HT1080 (cell line): ENCODE measurements at regions not wholly inside any gene's neighbourhood (a gene's known extent, or its start where the extent isn't known, plus 50 kb on each side); places are given as distances from the start of the nearest gene placed in this dataset.
"Not testable (repeated sequence)": the region's sequence is repeated elsewhere in the genome, so short reads cannot be mapped to it uniquely, and the experiment has no call there.

Source experiments
- DNase-seq: peaks from one replicate; pipeline ENCODE4 v3.0.0-alpha.2; 2015; ENCODE audit warnings: low read depth

DNA sequence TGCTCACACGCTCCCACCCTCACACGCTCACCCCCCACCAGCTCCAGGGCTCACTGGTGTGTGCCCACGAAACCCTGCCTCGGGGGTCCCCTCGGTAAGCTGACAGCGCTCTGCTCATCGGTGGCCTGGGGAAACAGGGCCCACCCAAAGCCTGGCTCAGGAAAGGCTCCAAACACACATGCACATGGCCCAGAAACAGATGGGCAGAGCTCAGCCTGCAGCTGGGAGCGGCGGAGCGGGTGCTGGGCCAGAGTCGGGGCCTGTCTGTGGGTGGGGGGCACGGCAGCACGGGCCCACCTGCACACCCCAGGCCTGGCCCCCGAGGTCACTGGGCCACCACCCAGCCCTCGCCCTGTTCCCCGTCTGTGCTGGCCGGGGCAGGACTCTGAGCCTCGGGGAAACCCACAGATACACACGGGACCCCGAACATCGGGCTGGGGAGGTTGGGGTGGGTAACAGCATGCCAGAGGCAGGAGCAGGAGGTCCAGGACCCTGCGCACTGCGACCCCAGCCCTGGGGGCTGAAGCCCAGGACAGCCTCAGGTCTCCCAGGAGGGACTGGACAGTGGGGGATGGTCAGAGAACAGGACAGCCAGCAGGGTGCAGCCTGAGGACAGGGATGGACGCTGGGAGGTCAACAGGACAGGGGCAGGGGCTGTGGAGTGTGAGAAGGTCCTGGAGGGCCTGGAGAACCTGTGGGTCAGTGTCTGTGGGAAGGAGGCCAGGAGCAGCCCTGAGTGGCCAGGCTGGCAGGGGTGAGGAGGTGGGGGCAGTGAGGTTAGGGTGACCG lies 165.1 kb downstream of the TMEM121 start:
- DNase-seq, result not testable (repeated sequence)

DNA sequence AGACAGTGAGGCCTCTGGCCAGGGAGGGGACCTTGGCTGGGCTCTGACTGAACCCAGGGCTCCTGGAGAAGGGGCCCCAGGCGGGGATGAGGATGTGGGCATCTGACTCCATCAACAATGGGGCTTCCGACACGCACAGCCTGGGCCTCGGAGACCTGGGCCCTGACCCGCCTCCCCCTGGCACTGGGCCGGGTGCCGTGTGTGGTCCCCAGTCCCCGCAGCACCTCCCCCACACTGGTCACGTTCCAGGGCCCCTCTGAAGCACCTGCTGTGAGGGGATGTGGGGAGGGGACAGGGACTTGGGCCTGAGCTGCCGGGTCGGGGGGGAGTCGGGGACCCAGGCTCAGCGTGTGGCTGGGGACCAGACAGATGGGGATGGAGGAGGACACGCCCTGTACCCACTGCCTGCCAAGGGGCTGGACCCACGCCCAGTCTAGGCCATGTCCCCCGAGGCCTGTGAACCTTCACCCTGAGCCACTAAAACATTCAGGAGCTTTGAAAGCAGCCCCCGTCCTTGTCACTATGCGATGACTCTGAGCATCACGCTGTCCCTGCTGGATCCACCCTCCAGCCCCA lies 165.8 kb downstream of the TMEM121 start:
- DNase-seq, result not testable (repeated sequence)

DNA sequence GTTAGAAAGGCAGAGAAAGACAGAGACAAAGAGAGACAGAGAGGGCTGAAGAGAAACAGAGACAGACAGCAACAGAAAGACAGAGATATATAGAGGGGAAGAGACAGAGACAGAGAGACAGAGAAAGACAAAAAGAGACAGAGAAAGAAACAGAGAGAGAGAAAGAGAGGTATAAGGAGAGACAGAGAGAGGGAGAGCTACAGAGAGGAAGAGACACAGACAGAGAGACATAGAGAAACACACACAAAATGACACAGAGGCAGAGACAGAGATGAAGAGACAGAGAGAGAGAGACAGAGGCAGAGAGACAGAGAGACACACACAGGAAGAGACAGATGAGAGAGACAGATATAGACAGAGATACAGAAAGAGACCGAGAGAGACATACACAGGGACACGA lies 168.6 kb downstream of the TMEM121 start:
- DNase-seq, result no peak

DNA sequence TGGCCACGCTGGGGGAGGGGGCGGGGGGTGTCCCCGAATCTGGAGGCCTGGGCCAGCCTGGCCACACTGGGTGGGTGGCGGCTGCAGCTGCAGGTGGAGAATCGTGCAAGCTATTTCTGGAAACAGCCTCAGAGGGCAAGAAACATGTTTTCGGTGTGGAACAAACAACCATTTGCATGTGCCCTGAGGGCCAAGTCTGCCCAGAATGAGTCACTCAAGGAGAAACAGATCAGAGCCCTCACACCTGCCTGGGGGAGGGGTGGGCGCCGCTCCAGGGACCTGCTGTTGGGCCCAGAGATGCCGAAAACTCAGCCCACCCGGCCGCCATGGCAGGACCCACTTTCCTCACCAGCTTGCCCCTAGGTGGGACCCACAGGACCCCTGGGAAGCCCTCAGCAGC lies 170.0 kb downstream of the TMEM121 start:
- not testable (repeated sequence) for DNase-seq

DNA sequence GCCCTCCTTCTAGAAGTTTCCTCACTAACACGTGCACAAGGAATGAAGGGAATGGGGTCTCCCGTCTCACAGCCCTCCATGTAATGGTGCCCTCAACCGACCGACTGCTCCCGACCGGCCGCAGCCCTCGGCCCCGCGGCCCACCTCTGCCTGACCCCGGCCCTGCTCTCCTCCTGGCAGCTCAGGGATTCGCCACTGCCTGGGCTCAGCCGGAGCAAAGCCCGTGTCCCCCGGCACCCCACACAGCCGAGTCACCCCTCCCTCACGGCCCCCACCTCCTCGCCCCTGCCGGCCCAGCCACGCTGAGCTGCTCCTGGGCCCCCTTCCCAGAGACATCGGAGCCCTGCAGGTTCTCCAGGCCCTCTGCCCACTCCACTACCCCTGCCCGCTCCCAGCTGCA lies 171.0 kb downstream of the TMEM121 start:
- not testable (repeated sequence) for DNase-seq

DNA sequence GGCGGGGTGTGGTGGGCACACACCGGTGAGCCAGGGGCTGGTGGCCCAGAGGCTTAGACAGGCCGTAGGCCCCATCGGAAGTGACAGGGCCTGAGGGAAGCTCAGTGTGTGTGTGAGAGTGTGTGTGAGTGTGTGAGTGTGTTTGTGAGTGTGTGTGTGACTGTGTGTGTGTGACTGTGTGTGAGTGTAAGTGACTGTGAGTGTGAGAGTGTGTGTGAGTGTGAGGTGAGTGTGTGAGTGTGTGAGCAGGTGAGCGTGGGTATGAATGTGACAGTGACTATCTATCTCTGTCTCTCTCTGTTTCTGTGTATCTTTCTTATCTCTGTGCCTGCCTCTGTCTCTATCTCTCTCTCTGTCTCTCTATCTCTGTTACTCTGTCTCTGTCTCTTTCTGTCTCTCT lies 171.6 kb downstream of the TMEM121 start:
- not testable (repeated sequence) for DNase-seq

DNA sequence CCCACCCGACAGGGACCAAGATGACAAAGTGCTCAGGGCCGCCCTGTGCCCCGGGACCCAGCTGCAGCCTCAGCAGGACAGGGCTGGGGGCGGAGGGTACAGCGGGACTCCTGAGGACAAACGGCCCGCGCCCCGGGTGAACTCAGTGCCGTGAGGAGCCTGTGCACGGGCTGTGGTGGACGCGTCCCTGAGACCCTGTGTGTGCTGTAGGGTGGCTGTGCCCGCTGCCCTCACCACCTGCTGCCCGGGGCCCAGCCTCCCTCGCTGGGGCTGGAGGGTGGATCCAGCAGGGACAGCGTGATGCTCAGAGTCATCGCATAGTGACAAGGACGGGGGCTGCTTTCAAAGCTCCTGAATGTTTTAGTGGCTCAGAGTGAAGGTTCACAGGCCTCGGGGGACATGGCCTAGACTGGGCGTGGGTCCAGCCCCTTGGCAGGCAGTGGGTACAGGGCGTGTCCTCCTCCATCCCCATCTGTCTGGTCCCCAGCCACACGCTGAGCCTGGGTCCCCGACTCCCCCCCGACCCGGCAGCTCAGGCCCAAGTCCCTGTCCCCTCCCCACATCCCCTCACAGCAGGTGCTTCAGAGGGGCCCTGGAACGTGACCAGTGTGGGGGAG lies 172.7 kb downstream of the TMEM121 start:
- DNase-seq, result not testable (repeated sequence)

DNA sequence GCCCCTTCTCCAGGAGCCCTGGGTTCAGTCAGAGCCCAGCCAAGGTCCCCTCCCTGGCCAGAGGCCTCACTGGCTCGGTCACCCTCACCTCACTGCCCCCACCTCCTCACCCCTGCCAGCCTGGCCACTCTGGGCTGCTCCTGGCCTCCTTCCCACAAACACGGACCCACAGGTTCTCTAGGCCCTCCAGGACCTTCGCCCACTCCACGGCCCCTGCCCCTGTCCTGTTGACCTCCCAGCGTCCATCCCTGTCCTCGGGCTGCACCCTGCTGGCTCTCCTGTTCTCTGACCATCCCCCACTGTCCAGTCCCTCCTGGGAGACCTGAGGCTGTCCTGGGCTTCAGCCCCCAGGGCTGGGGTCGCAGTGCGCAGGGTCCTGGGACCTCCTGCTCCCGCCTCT lies 173.3 kb downstream of the TMEM121 start:
- not testable (repeated sequence) for DNase-seq

DNA sequence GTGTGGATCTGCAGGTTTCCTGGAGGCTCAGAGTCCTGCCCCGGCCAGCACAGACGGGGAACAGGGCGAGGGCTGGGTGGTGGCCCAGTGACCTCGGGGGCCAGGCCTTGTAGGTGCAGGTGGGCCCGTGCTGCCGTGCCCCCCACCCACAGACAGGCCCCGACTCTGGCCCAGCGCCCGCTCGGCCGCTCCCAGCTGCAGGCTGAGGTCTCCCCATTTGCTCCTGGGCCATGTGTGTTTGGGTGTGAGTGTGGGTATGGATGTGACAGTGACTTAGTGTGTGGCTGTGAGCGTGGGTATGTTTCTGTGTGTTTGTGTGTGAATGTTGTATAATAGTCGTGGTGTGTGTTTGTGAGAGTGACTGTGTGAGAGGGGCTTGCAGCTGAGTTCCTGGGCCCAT lies 173.8 kb downstream of the TMEM121 start:
- DNase-seq, result not testable (repeated sequence)

DNA sequence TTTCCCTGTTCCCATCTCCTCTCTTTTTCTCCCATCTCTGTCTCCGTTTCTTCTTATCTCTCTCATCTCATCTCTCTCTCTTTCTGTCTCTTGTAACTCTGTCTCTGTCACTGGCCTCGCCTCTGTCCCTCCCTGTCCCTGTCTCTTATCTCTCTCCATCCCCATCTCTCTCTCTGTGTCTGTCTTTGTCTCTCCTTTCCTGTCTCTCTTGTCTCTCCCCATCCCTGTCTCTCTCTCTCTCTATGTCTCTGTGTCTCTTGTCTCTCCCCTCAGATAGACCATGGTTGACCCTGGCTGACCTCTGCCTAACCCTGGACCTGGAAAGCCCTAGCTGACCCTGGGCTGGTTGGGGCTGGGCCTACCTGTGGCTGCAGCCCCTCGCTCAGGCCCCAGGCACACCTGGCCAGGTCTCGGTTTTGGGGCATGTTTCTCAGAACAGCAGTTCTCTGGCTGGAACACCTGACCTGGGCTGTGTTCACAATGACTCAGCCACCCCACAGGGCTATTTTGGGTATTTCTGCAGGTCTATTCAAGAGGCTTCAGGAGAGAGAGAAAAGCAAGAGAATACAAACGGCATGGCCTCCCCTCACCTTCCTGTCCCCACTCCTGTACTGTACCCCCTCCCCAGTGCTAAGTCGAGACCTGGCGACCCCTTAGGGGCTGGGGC lies 174.4 kb downstream of the TMEM121 start:
- DNase-seq, result no peak

DNA sequence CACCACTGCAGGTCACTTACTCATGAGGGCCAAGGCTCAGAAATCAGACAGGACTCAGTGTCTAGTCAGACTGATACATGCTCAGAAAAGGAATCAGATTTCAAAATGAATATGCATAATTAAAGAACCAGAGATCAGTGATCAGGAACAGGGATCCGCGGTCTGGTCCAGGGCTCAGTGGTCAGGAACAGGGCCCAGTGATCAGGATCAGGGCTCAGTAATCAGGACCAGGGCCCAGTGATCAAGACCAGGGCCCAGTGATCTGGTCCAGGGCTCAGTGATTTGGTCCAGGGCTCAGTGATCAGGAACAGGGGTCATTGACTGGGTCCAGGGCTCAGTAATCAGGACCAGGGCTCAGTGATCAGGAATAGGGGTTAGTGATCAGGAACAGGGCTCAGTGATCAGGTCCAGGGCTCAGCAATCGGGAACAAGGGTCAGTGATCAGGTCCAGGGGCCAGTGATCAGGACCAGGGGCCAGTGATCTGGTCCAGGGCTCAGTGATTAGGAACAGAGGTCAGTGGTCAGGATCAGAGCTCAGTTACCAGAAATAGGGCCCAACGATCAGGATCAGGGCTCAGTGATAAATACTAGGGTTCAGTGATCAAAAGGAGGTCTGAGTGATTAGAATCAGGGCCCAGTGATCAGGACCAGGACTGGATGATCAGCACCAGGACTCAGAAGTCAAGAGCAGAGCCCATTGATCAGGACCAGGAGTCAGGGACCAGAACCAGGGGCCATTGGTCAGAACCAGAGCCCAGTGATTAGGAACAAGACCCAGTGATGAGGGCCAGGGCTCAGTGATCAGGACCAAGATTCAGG lies 175.3 kb downstream of the TMEM121 start:
- DNase-seq, result no peak

DNA sequence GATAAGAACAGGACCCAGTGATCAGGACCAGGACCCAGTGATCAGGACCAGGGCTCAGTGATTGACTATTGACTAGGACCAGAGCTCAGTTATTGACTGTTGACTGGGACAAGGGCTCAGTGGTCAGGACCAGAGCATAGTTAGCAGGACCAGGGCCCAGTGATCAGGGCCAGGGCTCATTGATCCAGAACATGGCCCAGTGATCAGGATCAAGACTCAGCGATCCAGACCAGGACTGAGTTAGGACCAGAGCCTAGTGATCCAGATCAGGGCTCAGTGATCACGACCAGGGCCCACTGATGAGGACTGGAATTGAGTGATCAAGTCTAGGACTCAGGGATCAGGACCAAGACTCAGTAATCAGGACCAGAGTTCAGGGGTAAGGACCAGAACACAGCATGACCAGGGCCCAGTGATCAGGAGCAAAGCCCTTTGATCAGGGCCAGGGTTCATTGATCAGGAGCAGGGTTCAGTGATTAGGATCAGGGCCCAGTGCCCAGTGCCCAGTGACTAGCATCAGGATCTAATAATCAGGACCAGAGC lies 176.0 kb downstream of the TMEM121 start:
- DNase-seq, result no peak

DNA sequence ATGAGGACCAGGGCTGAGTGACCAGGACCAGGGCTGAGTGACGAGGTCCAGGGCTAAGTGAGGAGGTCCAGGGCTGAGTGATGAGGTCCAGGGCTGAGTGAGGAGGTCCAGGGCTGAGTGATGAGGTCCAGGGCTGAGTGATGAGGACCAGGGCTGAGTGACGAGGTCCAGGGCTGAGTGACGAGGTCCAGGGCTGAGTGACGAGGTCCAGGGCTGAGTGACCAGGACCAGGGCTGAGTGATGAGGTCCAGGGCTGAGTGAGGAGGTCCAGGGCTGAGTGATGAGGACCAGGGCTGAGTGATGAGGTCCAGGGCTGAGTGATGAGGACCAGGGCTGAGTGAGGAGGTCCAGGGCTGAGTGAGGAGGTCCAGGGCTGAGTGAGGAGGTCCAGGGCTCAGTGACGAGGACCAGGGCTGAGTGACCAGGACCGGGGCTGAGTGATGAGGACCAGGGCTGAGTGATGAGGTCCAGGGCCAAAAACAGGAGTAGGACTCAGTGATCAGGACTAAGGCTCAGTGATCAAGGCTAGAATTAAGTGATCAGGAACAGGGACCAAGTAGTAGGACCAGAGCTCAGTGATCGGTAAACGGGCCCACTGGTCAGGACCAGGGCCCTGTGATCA lies 176.8 kb downstream of the TMEM121 start:
- DNase-seq, result not testable (repeated sequence)

DNA sequence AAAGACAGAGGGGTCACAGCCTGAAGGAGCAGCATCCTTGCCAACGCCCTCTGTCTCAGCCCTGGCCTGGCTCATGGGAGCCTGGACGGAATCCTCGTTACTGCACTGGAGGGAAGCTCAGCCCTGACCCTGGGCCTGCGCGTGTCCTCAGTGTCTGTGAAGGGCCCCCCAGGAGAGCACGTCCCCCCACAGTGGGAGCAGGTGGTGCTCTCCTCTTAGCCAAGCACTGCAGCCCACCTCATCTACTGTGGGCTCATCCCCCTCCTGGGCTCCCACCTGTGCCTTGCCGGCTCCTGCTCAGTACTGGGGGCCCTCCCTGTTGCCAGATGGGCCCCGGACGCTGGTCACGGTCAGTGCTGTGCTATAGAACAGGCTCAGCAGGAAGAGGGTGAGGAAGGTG lies 177.7 kb downstream of the TMEM121 start:
- not testable (repeated sequence) for DNase-seq

DNA sequence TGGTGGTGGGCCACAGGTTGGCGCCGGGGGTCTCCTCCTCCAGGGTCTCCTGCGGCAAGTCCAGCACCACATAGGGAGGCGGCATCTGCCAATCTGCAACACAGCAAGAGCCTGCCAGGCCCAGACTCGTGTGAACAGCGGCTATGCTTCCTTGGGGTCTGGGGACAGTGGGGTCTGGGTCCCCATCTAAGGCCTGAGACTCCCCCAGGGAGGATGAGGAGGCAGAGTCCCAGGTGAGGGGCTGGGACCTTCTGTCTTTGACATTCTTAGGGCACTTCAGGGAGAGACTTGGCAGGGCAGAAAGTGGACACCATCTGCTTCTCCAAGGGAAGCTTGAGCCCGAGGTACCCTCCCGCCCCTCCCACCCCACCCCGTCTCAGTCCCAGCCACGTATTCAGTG lies 178.1 kb downstream of the TMEM121 start:
- DNase-seq, result not testable (repeated sequence)

DNA sequence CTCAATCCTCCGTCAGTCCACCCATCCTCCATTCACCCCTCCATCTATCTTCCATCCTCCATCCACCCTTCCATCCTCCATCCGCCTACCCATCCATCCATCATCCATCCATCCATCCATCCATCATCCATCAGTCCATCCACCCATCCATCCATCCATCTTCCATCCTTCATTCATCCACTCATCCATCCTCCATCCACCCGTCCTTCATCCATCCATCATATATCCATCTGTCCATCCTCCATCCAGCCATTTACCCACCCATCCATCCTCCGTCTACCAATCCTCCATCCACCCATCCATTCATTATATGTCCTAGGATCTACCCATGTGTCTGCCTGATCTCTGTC lies 179.1 kb downstream of the TMEM121 start:
- DNase-seq, result not testable (repeated sequence)

DNA sequence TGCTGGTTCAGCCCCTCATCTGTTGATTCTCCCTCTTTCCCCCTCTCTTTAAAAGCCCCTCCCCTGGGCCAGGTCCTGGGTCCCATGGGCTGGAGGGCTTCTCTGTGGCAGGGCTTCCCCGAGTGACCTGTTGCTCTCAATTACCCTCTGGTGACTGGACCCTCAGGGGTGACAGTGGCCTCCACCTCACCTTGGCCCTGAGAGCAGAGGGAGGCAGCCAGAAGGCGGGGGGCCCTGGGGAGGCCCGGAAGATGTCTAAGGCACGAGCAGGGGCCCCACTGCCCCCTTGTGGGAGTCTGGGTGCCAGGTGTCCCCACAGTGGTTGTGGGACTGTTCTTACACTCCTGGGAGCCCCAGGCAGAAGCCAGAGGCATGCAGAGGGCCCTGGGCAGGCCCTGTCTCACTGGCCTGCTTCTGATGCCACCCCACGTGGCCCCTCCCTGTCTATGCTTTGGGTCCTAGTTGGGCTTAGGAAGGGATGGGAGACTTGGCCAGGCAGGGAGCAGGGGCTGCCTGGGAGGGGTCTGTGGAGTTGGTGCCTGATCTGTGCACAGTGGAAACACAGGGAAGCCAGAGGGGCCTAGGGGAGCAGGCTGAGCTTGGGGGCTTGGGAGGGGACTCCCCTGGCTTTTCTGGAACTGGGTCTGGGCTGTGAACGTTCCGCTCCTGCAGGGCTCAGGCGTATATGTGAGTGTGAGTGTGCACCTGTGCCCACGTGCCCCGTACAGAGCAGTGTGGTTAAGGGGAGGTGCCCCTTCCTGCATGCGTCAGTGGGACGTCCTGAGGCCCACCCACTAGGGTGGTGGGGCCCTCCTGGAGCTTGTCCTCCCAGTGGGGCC lies 179.7 kb downstream of the TMEM121 start:
- DNase-seq, result not testable (repeated sequence)

DNA sequence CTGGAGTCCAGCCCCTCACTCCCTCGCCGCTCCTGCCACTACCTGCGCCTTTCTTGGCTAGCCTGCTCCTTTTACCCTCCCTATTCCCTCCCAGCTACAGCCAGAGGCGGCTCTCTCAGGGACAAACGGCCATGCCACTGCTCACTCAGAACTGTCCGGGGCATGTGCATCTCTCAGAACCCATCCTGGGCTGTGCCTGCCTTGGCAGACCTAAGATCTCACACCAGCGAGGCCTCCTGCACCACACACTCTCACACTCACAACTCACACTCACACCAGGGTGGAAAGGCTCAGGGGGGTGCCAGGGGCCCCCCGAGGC lies 180.3 kb downstream of the TMEM121 start:
- not testable (repeated sequence) for DNase-seq

DNA sequence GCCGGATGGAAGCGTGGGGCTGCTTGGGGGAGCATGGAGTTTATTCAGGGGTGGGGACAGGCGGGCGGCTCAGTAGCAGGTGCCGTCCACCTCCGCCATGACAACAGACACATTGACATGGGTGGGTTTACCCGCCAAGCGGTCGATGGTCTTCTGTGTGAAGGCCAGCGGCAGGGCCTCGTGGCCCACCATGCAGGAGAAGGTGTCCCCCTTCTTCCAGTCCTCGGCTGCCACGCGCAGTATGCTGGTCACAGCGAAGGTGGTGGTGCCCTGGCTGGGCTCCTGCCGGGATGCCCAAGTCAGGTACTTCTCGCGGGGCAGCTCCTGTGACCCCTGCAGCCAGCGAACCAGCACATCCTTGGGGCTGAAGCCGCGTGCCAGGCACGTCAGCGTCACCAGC lies 180.7 kb downstream of the TMEM121 start:
- not testable (repeated sequence) for DNase-seq

DNA sequence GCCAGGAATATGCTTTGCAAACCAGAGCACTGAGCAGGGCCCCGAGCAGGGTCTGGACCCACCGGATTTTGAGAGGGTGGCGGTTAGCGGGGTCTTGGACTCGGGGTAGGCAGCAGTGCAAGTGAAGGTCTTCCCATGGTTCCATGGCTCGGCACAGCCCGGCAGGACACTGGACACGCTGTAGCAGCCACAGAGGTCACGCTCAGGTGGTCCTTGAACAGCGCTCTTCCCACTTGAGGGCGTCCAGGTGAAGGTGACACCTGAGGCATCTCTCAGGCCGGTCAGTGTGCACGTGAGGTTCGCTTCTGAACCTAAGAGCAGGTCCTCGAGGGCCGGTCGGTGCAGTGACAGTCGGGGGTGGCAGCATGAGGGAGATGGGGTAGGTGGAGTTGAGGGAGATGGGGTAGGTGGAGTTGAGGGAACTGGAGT lies 181.4 kb downstream of the TMEM121 start:
- DNase-seq, result not testable (repeated sequence)
